GM23248 (cell line): ENCODE measurements at regions not wholly inside any gene's neighbourhood (a gene's known extent, or its start where the extent isn't known, plus 50 kb on each side); places are given as distances from the start of the nearest gene placed in this dataset.

Experiments
- DNase-seq: peaks from one replicate; pipeline ENCODE4 v3.0.0-alpha.2; 2015
- H2AFZ ChIP-seq: fragments of 200-600 bp; sonication (generic); 2 replicates; pipeline ENCODE4 v1.6.1; 2016; ENCODE audit warnings: antibody characterized with exemption
- H3F3A ChIP-seq: fragments of 200-600 bp; sonication (generic); 2 replicates; pipeline ENCODE4 v1.6.1; 2016; ENCODE audit warnings: mild to moderate bottlenecking, antibody characterized with exemption, mixed run types; ENCODE audit not compliant: insufficient read depth
- H3K27ac ChIP-seq: fragments of 200-600 bp; sonication (generic); 2 replicates; pipeline ENCODE4 v1.5.1; 2016; ENCODE audit warnings: mild to moderate bottlenecking
- H3K27me3 ChIP-seq: fragments of 200-600 bp; sonication (generic); replicated peaks from 2 replicates; pipeline ENCODE4 v1.6.1; 2016; ENCODE audit warnings: mild to moderate bottlenecking; ENCODE audit not compliant: insufficient read depth
- H3K36me3 ChIP-seq: fragments of 200-600 bp; sonication (generic); 2 replicates; pipeline ENCODE4 v1.6.1; 2016; ENCODE audit warnings: low read depth, mild to moderate bottlenecking
- H3K4me1 ChIP-seq: fragments of 200-600 bp; sonication (generic); 2 replicates; pipeline ENCODE4 v1.6.1; 2016; ENCODE audit warnings: mild to moderate bottlenecking; ENCODE audit not compliant: insufficient read depth
- H3K4me2 ChIP-seq: fragments of 200-600 bp; sonication (generic); one replicate; pipeline ENCODE4 v1.6.1; 2016; ENCODE audit warnings: mild to moderate bottlenecking; ENCODE audit not compliant: unreplicated experiment
- H3K4me3 ChIP-seq: fragments of 200-600 bp; sonication (generic); 2 replicates; pipeline ENCODE4 v1.5.1; 2016; ENCODE audit warnings: mild to moderate bottlenecking
- H3K79me2 ChIP-seq: fragments of 200-600 bp; sonication (generic); 2 replicates; pipeline ENCODE4 v1.6.1; 2016; ENCODE audit warnings: mild to moderate bottlenecking; ENCODE audit not compliant: insufficient read depth
- H3K9ac ChIP-seq: fragments of 200-600 bp; sonication (generic); 2 replicates; pipeline ENCODE4 v1.6.1; 2016; ENCODE audit warnings: mild to moderate bottlenecking
- H3K9me2 ChIP-seq: fragments of 200-600 bp; sonication (generic); 2 replicates; pipeline ENCODE4 v1.6.1; 2016; ENCODE audit warnings: mixed run types, mild to moderate bottlenecking, moderate library complexity; ENCODE audit not compliant: insufficient read depth
- H3K9me3 ChIP-seq: fragments of 200-600 bp; sonication (generic); one replicate; pipeline ENCODE4 v1.6.1; 2017; ENCODE audit warnings: low read depth
- H4K20me1 ChIP-seq: fragments of 200-600 bp; sonication (generic); 2 replicates; pipeline ENCODE4 v1.6.0; 2016; ENCODE audit not compliant: insufficient read depth
- EZH2 ChIP-seq: fragments of 200-600 bp; sonication (generic); IDR thresholded peaks from 2 replicates; pipeline ENCODE4 v1.6.1; 2018; ENCODE audit warnings: antibody characterized with exemption, mild to moderate bottlenecking; ENCODE audit not compliant: insufficient read depth, poor library complexity, severe bottlenecking
- EZH2phosphoT487 ChIP-seq: fragments of 200-600 bp; sonication (generic); IDR thresholded peaks from 2 replicates; pipeline ENCODE4 v1.6.1; 2018; ENCODE audit warnings: antibody characterized with exemption, moderate library complexity, mild to moderate bottlenecking, low read depth; ENCODE audit not compliant: insufficient read depth
- WGBS, 2 experiments: methylation state at CpG; one replicate each; pipeline ENCODE4 v1.1.6; 2015 to 2017; ENCODE audit warnings: low lambda C conversion rate in 2 of 2, low coverage in 1 of 2; ENCODE audit errors: missing lambda C conversion rate in 2 of 2; 5-methylcytosine and 5-hydroxymethylcytosine counted together
- in situ Hi-C: fragments of 300-500 bp; cut with MboI; formaldehyde crosslinking; loops from 2 replicates; pipeline ENCODE4 v1.15.0; 2020

DNA sequence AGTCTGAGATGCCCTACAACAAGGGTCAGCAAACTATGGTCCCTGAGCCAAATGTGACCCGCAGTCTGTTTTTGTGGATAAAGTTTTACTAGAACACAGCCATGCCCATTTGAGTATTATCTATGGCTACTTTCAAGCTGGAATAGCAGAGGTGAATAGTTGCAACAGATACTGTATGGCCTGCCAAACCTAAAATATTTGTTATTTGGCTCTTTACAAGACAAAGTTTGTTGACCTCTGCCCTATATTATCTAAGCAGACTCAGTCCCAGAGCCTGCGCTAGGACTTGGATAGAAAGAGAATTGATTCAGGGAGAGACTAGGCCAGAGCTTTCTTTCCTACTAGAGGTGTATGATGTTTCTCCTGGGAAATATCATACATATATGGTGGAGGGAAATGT lies 81.7 kb upstream of the NMNAT3 start:
- no peak for TF ChIP-seq EZH2phosphoT487
- no peak for TF ChIP-seq EZH2
- H4K20me1 ChIP-seq, result no peaks in the 10 kb centered on the region
- H3K4me1 ChIP-seq, result no peaks in the 10 kb centered on the region
- H3K4me2 ChIP-seq, result no peak overlapping the region
- no peaks in the 10 kb centered on the region for H3K9me3 ChIP-seq
- in situ Hi-C loops, result no loop called here
- no peak overlapping the region for H3K9ac ChIP-seq
- no peak for DNase-seq
- H3K4me3 ChIP-seq, result no peak overlapping the region
- H3K9me2 ChIP-seq, result no peaks in the 10 kb centered on the region
- H3K27me3 ChIP-seq, result peaks cover 7% of the 10 kb centered on the region; the same call in 1 of the 2 replicates
- no peaks in the 10 kb centered on the region for H3F3A ChIP-seq
- no peaks in the 10 kb centered on the region for H3K79me2 ChIP-seq
- 30 to 45% methylated on average over 2 of the region's 2 CpGs for WGBS, 2 experiments
- H3K36me3 ChIP-seq, result no peaks in the 10 kb centered on the region
- no peak overlapping the region for H2AFZ ChIP-seq
- H3K27ac ChIP-seq, result no peak overlapping the region

DNA sequence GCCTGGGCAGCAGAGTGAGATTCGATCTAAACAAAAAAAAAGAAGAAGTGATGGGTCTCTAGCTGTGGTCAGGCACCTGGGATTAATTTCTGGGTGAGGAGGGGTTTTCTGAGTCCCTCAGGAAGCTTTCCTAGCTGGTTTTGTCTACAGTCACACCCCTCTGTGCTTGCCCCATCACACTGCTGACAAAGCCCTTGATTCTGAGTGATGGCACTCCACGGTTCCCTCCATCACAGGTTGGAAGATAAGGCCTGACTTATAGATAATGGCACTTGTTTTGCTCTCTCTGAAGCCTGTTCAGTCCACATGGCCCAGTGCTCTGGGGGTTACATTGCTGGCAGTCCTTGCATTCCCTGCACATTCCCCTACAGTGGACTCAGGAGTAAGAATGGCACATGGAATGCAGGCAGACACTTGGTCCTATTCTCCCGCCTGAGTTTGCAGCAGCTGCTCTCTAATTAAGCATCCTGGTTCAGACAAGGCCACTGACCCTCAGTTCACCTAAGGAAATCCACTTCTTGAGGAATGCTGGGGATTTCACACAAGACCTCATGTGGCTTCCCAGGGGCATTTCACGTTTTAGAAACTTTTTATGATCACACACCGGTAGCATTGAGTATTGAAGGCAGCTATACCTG lies 81.0 kb upstream of the NMNAT3 start:
- Histone ChIP-seq H3K4me3 (no peak overlapping the region), H3K4me2 (no peak overlapping the region), H3K36me3 (no peaks in the 10 kb centered on the region), H3K27ac (no peak overlapping the region), H3K9me3 (no peaks in the 10 kb centered on the region), H3K9me2 (no peaks in the 10 kb centered on the region), H3K79me2 (no peaks in the 10 kb centered on the region), H3K27me3 (peaks cover 7% of the 10 kb centered on the region; the same call in 1 of the 2 replicates), H2AFZ (no peak overlapping the region), H3F3A (no peaks in the 10 kb centered on the region), H4K20me1 (no peaks in the 10 kb centered on the region), H3K4me1 (no peaks in the 10 kb centered on the region), H3K9ac (no peak overlapping the region)
- WGBS, 2 experiments, result 54 to 57% methylated on average over 5 of the region's 5 CpGs
- DNase-seq, result no peak
- in situ Hi-C loops, result no loop called here
- TF ChIP-seq EZH2phosphoT487 (no peak), EZH2 (no peak)

DNA sequence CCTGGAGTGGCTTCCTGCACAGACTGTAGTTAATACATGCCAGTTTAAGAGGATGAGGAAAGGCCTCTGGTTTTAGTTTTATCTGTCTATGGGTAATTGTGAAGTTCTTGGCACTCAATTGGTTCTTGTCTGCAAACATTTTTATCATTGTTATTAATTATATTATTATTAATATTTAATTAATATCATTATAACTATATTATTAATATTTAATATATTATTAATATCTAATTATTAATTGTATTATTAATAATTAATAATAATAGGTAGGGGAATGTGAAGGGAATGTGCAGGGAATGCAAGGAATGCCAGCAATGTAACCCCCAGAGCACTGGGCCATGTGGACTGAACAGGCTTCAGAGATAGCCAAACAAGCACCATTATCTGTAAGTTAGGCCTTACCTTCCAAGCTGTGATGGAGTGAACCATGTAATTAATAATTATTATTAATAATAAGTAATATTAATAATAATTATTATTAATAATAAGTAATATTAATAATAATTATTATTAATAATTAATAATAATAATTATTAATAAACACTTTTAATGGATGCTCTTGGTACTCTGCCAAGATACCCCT lies 79.8 kb upstream of the NMNAT3 start:
- TF ChIP-seq EZH2phosphoT487 (no peak), EZH2 (no peak)
- DNase-seq, result no peak

DNA sequence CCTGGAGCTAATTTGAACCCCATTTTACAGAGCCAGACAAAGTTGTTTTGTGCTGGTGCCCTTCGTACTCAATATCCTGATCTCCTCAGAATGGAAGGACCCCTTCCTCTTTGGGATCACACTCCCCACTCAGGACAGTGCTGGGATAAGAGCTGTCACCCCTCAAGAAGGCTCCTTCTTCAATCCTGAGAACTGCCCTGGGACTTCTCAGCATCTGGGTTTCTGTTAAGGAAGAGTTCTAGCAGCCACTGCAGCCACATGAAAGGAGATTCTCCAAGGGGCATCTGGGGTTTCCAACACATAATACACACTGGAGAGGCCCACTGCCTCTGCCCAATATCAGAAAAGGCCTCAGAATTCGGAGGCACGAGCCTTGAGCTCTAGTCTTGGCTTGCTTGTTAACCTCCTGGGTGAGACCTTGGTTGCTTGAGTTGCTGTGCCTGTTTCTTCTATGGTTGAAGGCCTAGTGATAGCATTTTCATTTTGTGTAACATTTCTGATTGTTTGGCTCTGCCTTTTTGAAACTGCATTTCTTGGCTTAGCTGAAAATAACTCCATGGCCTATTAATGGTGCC lies 78.8 kb upstream of the NMNAT3 start:
- no peak overlapping the region for H3K4me3 ChIP-seq
- no peaks in the 10 kb centered on the region for H3K79me2 ChIP-seq
- H3K36me3 ChIP-seq, result no peaks in the 10 kb centered on the region
- 52 to 61% methylated on average over 3 of the region's 3 CpGs for WGBS, 2 experiments
- H3K27me3 ChIP-seq, result no peaks in the 10 kb centered on the region; the same call in 1 of the 2 replicates
- H3K9ac ChIP-seq, result no peak overlapping the region
- no peaks in the 10 kb centered on the region for H3K9me3 ChIP-seq
- no peak for DNase-seq
- no peak for TF ChIP-seq EZH2phosphoT487
- TF ChIP-seq EZH2, result no peak
- H4K20me1 ChIP-seq, result no peaks in the 10 kb centered on the region
- no peaks in the 10 kb centered on the region for H3F3A ChIP-seq
- no peaks in the 10 kb centered on the region for H3K4me1 ChIP-seq
- no peak overlapping the region for H3K4me2 ChIP-seq
- in situ Hi-C loops, result no loop called here
- H3K9me2 ChIP-seq, result no peaks in the 10 kb centered on the region
- no peak overlapping the region for H3K27ac ChIP-seq
- H2AFZ ChIP-seq, result no peak overlapping the region

More for the DNA sequence above, 79.8 kb upstream of the NMNAT3 start:
- Histone ChIP-seq H4K20me1 (no peaks in the 10 kb centered on the region), H3K27ac (no peak overlapping the region), H3F3A (no peaks in the 10 kb centered on the region), H3K79me2 (no peaks in the 10 kb centered on the region), H3K4me1 (no peaks in the 10 kb centered on the region), H3K27me3 (peaks cover under 1% of the 10 kb centered on the region; the same call in 1 of the 2 replicates), H3K4me2 (no peak overlapping the region), H2AFZ (no peak overlapping the region), H3K36me3 (no peaks in the 10 kb centered on the region), H3K9me2 (no peaks in the 10 kb centered on the region), H3K9me3 (no peaks in the 10 kb centered on the region), H3K4me3 (no peak overlapping the region), H3K9ac (no peak overlapping the region)
- in situ Hi-C loops, result no loop called here
